K562 (cell line): ENCODE measurements at regions not wholly inside any gene's neighbourhood (a gene's known extent, or its start where the extent isn't known, plus 50 kb on each side); places are given as distances from the start of the nearest gene placed in this dataset.
A peak's percentile ranks its signal among the peaks of the same experiment; 100 is the strongest.

Source experiments
- ATAC-seq: fragments of 200-7000 bp; cut with Tn5 transposase; 3 replicates; pipeline ENCODE4 v1.9.1; 2020; ENCODE audit warnings: moderate library complexity
- BruUV-seq: library from RNA; stranded (reverse); fragments of 400-500 nt; replicated peaks from 2 replicates; lab custom pipeline; 2021; lab: Mats Ljungman, UMichigan
- CTCF ChIA-PET: fragments of 300-600 bp; formaldehyde crosslinking; extraction: SDS; loops from one replicate; lab custom pipeline; 2021; ENCODE audit warnings: low intra/inter-chr PET ratio; lab: Yijun Ruan, JAX
- POLR2A ChIA-PET: fragments of 300-600, 350-650 bp; sonication (Branson Sonifier 250); formaldehyde crosslinking; extraction: SDS; loops from one replicate; lab custom pipeline; 2021; ENCODE audit warnings: antibody characterized with exemption, inconsistent platforms; lab: Yijun Ruan, JAX
- DNase-seq, 4 experiments: peaks; one replicate each; pipeline versions ENCODE4 v3.0.0 to v3.0.0-alpha.2; 2011 to 2018; ENCODE audit warnings: low spot score in 3 of 4, mixed read lengths in 3 of 4; ENCODE audit errors: extremely low read depth in 1 of 4
- FAIRE-seq: peaks from 2 replicates; lab custom pipeline; 2011; peaks lifted over from hg19 to GRCh38; lab: Jason Lieb, UNC
- H2AFZ ChIP-seq: 2 replicates; pipeline ENCODE4 v1.6.0; 2011; ENCODE audit warnings: low read depth, low read length, control low read depth, inconsistent platforms
- H3K27ac ChIP-seq: fragments of 200-600 bp; 3 replicates; pipeline ENCODE4 v1.8.0; 2011; ENCODE audit warnings: low read depth, mild to moderate bottlenecking, control low read depth, inconsistent platforms, low read length, moderate library complexity, mixed read lengths; ENCODE audit errors: extremely low read depth
- H3K27me3 ChIP-seq, 2 experiments: fragments of 300-600 bp in 1 of 2; 2 replicates in 1 of 2; 3 replicates in 1 of 2; pipeline versions ENCODE4 v1.6.0 to v1.8.0; 2011; ENCODE audit warnings: inconsistent platforms in 2 of 2, low read length in 2 of 2, mild to moderate bottlenecking in 1 of 2, mixed read lengths in 1 of 2, moderate library complexity in 1 of 2; ENCODE audit not compliant: control insufficient read depth in 2 of 2, insufficient read depth in 2 of 2
- H3K36me3 ChIP-seq: fragments of 300-600 bp; 3 replicates; pipeline ENCODE4 v1.8.0; 2011; ENCODE audit warnings: mild to moderate bottlenecking, low read length, inconsistent platforms; ENCODE audit not compliant: control insufficient read depth, insufficient read depth
- H3K4me1 ChIP-seq, 2 experiments: fragments of 200-600 bp in 1 of 2; replicated peaks in 1 of 2; 2 replicates in 1 of 2; 3 replicates in 1 of 2; pipeline versions ENCODE4 v1.5.1 to v1.8.0; 2011; ENCODE audit warnings: inconsistent platforms in 2 of 2, low read length in 2 of 2, mild to moderate bottlenecking in 1 of 2, mixed read lengths in 1 of 2, moderate library complexity in 1 of 2; ENCODE audit not compliant: control insufficient read depth in 2 of 2, insufficient read depth in 2 of 2
- H3K4me2 ChIP-seq: 2 replicates; pipeline ENCODE4 v1.6.1; 2011; ENCODE audit warnings: low read length, control low read depth, inconsistent platforms, mixed read lengths; ENCODE audit not compliant: insufficient read depth
- H3K4me3 ChIP-seq: fragments of 200-600 bp; sonication (generic), shearing (Covaris generic); 2 replicates; pipeline ENCODE4 v1.5.1; 2016; ENCODE audit warnings: control low read depth, inconsistent platforms
- H3K79me2 ChIP-seq: fragments of 200-600 bp; 3 replicates; pipeline ENCODE4 v1.8.0; 2011; ENCODE audit warnings: low read length, inconsistent platforms; ENCODE audit not compliant: control insufficient read depth, insufficient read depth
- H3K9ac ChIP-seq, 2 experiments: 2 replicates each; pipeline versions ENCODE4 v1.6.0 to v1.6.1; 2011; ENCODE audit warnings: low read depth in 2 of 2, low read length in 2 of 2, control low read depth in 1 of 2, inconsistent platforms in 1 of 2, mild to moderate bottlenecking in 1 of 2, mixed read lengths in 1 of 2; ENCODE audit not compliant: insufficient read depth in 1 of 2
- H3K9me1 ChIP-seq: one replicate; pipeline ENCODE4 v1.6.0; 2011; ENCODE audit warnings: inconsistent platforms, mild to moderate bottlenecking, low read length, moderate library complexity; ENCODE audit not compliant: control insufficient read depth, insufficient read depth
- H3K9me3 ChIP-seq: replicated peaks from 2 replicates; pipeline ENCODE4 v1.5.1; 2011; ENCODE audit warnings: low read depth, low read length, inconsistent platforms; ENCODE audit not compliant: control insufficient read depth, insufficient read depth
- H4K20me1 ChIP-seq: replicated peaks from 2 replicates; pipeline ENCODE4 v1.6.1; 2011; ENCODE audit warnings: low read length, inconsistent platforms, mixed read lengths; ENCODE audit not compliant: control insufficient read depth, insufficient read depth
- CTCF ChIP-seq, 3 experiments: IDR thresholded peaks in 2 of 3; conservative IDR thresholded peaks in 1 of 3; 2 replicates each; pipeline ENCODE4 v1.5.1; 2011 to 2012; ENCODE audit warnings: low read length in 3 of 3, mild to moderate bottlenecking in 3 of 3, control low read depth in 2 of 3, improper control_type of control experiment in 1 of 3, inconsistent platforms in 1 of 3, low read depth in 1 of 3, mixed read lengths in 1 of 3, moderate library complexity in 1 of 3; ENCODE audit not compliant: insufficient read depth in 2 of 3
- EP300 ChIP-seq: IDR thresholded peaks from 2 replicates; pipeline ENCODE4 v1.6.1; 2012; ENCODE audit warnings: low read length, improper control_type of control experiment
- SMAD2 ChIP-seq: fragments of 150-350 bp; IDR thresholded peaks from 2 replicates; pipeline ENCODE4 v1.6.1; 2014; ENCODE audit warnings: low read depth, mild to moderate bottlenecking, low read length
- THAP7 ChIP-seq: fragments of 250-450 bp; sonication (Bioruptor Pico); IDR thresholded peaks from 2 replicates; pipeline ENCODE4 v1.5.0; 2021
- ZNF184 ChIP-seq: sonication (generic); formaldehyde crosslinking; IDR thresholded peaks from 2 replicates; pipeline ENCODE4 v1.5.0; 2020; ENCODE audit warnings: missing genetic modification reagents
- WGBS: fragments of 100-300 bp; shearing (Covaris generic); methylation state at CpG from one replicate; pipeline ENCODE4 v1.1.6; 2016; ENCODE audit warnings: low coverage, mixed read lengths; ENCODE audit not compliant: insufficient coverage; ENCODE audit errors: missing lambda C conversion rate; 5-methylcytosine and 5-hydroxymethylcytosine counted together
- in situ Hi-C: fragments of 300-500 bp; cut with MboI; formaldehyde crosslinking; loops from 4 replicates; pipeline ENCODE4 v1.15.0; 2018; ENCODE audit warnings: inconsistent platforms, mixed read lengths
- intact Hi-C: fragments of 100-400 bp; cut with micrococcal nuclease; formaldehyde crosslinking; loops from 2 replicates; pipeline ENCODE4 v1.14.2; 2022

- WGBS = 31% methylated on average over 5 of the region's 5 CpGs
- intact Hi-C loops (loop anchor here (10.0 kb wide), 1 partner anchor 385 kb away; no protein-coding TSS in a partner anchor), in situ Hi-C loops (no loop called here)
- no TSS peak for BruUV-seq
- Histone ChIP-seq H3K36me3 (no peaks in the 10 kb centered on the region; the same call in 2 of the 3 replicates), H3K27me3 (no peaks in the 10 kb centered on the region), H3K4me3 (no peak overlapping the region), H3K9me1 (no peaks in the 10 kb centered on the region), H2AFZ (no peak overlapping the region), H4K20me1 (no peaks in the 10 kb centered on the region), H3K9me3 (no peaks in the 10 kb centered on the region), H3K4me1 (no peaks in the 10 kb centered on the region), H3K9ac (no peak overlapping the region), H3K27ac (no peak overlapping the region), H3K4me2 (no peak overlapping the region), H3K79me2 (peaks cover 2% of the 10 kb centered on the region; the same call in 1 of the 3 replicates)
- ChIA-PET POLR2A (interaction anchor here (0.8 kb wide), 1 partner anchor 10 kb away, joined by 4 read pairs; no protein-coding TSS in a partner anchor), CTCF (no interaction called here)
- DNase-seq = peak in 1 of 4 experiments; percentile 27
- no peak for FAIRE-seq
- peak; percentile 81 for ATAC-seq
- TF ChIP-seq SMAD2 = no peak
- TF ChIP-seq ZNF184 (CRISPR knock-in tag) = no peak
- no peak for TF ChIP-seq THAP7 (CRISPR knock-in tag)
- no peak for TF ChIP-seq EP300
- TF ChIP-seq CTCF (IDR thresholded peaks at IDR 0.05 in 2 of 3, conservative IDR thresholded peaks at IDR 0.05 in 1 of 3; ENCODE audit: insufficient read depth in 2 of 3, low read depth in 1 of 3, low read length in 3 of 3) = peak; percentile 3 to 19 (median 11); a peak in 1 of 6 replicates
Observed at GRCh38 chr7:136189506-136189998, 212.4 kb upstream of the MTPN start.
